Uterus (tissue), 2 donors: ENCODE measurements at regions not wholly inside any gene's neighbourhood (a gene's known extent, or its start where the extent isn't known, plus 50 kb on each side); places are given as distances from the start of the nearest gene placed in this dataset.

ENCODE experiments used
- POLR2A ChIP-seq, 2 donors: fragments of 450-650 bp; IDR thresholded peaks; one replicate each; pipeline ENCODE4 v1.6.1; 2016; ENCODE audit warnings: antibody characterized with exemption in 2 of 2, mild to moderate bottlenecking in 1 of 2, moderate library complexity in 1 of 2
- TF ChIP-seq, protein P1 (sequence below), 4 experiments: fragments of 200-600 bp in 2 of 4; fragments of 450-650 bp in 2 of 4; sonication (generic) in 2 of 4; IDR thresholded peaks; one replicate each; pipeline ENCODE4 v1.5.1; 2016 to 2019; ENCODE audit warnings: antibody characterized with exemption in 4 of 4, mild to moderate bottlenecking in 2 of 4, moderate library complexity in 1 of 4

GRCh38 chr2:83784315-83784714 is 674.8 kb downstream of the SUCLG1 start:
- TF ChIP-seq, protein P1, sequence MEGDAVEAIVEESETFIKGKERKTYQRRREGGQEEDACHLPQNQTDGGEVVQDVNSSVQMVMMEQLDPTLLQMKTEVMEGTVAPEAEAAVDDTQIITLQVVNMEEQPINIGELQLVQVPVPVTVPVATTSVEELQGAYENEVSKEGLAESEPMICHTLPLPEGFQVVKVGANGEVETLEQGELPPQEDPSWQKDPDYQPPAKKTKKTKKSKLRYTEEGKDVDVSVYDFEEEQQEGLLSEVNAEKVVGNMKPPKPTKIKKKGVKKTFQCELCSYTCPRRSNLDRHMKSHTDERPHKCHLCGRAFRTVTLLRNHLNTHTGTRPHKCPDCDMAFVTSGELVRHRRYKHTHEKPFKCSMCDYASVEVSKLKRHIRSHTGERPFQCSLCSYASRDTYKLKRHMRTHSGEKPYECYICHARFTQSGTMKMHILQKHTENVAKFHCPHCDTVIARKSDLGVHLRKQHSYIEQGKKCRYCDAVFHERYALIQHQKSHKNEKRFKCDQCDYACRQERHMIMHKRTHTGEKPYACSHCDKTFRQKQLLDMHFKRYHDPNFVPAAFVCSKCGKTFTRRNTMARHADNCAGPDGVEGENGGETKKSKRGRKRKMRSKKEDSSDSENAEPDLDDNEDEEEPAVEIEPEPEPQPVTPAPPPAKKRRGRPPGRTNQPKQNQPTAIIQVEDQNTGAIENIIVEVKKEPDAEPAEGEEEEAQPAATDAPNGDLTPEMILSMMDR (IDR thresholded peaks at IDR 0.05) = no peak
- no peak for TF ChIP-seq POLR2A (IDR thresholded peaks at IDR 0.05)
